ENCODE measurements at regions not wholly inside any gene's neighbourhood (a gene's known extent, or its start where the extent isn't known, plus 50 kb on each side); places are given as distances from the start of the nearest gene placed in this dataset.

GRCh38 chr6:14200047-14200446 is 82.5 kb downstream of the CD83 start:
- Mint-ChIP-seq H3K27ac (no peak overlapping the region), H3K36me3 (no peaks in the 10 kb centered on the region), H3K4me3 (no peak overlapping the region), H3K9me3 (peaks cover 16% of the 10 kb centered on the region), H3K27me3 (ENCODE audit: low read depth) (peaks cover 18% of the 10 kb centered on the region), H3K4me1 (no peaks in the 10 kb centered on the region)
- TF ChIP-seq CTCF (IDR thresholded peaks at IDR 0.05; ENCODE audit: unreplicated experiment) = no peak
- no peak for DNase-seq (ENCODE audit: low spot score in 2 of 2, unreplicated experiment in 2 of 2)

GRCh38 chr6:14202947-14203346 is 85.4 kb downstream of the CD83 start:
- no peaks in the 10 kb centered on the region for H3K36me3 Mint-ChIP-seq
- peaks cover 4% of the 10 kb centered on the region for H3K27me3 Mint-ChIP-seq (ENCODE audit: low read depth)
- H3K4me3 Mint-ChIP-seq = no peak overlapping the region
- H3K9me3 Mint-ChIP-seq = peaks cover 16% of the 10 kb centered on the region
- no peak overlapping the region for H3K27ac Mint-ChIP-seq
- no peaks in the 10 kb centered on the region for H3K4me1 Mint-ChIP-seq
- no peak for TF ChIP-seq CTCF (IDR thresholded peaks at IDR 0.05; ENCODE audit: unreplicated experiment)
- no peak for DNase-seq (ENCODE audit: low spot score in 2 of 2, unreplicated experiment in 2 of 2)

DNA sequence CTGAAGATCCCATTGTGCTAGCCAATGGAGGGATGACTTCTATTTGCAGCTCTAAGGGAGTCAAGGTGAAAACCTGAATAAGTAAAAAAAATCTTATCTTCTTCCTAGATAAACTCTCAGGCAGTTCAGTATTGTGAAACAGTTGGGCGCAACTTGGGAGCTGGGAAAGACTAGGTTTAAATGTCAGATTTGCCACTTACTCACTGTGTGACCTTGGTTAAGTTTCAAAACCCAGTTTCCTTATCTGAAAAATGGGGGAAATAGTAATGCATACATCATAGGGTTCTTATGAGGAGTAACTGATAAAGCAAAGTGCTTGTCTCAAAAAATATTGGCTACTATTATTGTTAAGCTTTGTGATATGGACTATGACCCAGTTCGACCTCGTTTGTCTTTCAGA is 88.8 kb downstream of the CD83 start:
- H3K9me3 Mint-ChIP-seq = no peaks in the 10 kb centered on the region
- H3K4me1 Mint-ChIP-seq = peaks cover 16% of the 10 kb centered on the region
- no peaks in the 10 kb centered on the region for H3K36me3 Mint-ChIP-seq
- H3K27me3 Mint-ChIP-seq (ENCODE audit: low read depth) = peaks cover 4% of the 10 kb centered on the region
- no peak for TF ChIP-seq CTCF (IDR thresholded peaks at IDR 0.05; ENCODE audit: unreplicated experiment)
- H3K4me3 Mint-ChIP-seq = no peak overlapping the region
- DNase-seq (ENCODE audit: low spot score in 2 of 2, unreplicated experiment in 2 of 2) = no peak
- no peak overlapping the region for H3K27ac Mint-ChIP-seq

DNA sequence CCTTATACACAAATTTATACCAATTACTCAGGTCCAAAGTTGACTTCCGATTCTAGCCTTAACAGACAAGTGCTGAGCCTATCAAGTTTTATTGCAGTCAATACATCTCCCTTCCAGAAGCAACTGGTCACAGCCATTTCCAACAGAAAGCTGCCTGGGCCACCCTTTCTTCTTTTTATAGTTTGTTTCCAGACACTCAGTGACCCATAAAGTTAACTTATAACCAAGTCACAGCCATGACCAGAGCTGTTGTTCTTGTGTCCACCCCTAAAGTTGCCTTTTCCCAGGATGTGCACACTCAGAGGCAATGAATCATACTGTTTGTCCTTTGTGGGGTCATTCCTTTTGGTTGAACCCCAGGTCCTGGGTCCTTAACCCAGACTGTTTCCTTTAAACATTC is 89.9 kb downstream of the CD83 start:
- no peak overlapping the region for H3K4me3 Mint-ChIP-seq
- no peak for DNase-seq (ENCODE audit: low spot score in 2 of 2, unreplicated experiment in 2 of 2)
- H3K27me3 Mint-ChIP-seq (ENCODE audit: low read depth) = peaks cover 4% of the 10 kb centered on the region
- H3K9me3 Mint-ChIP-seq = no peaks in the 10 kb centered on the region
- no peak overlapping the region for H3K27ac Mint-ChIP-seq
- TF ChIP-seq CTCF (IDR thresholded peaks at IDR 0.05; ENCODE audit: unreplicated experiment) = no peak
- no peaks in the 10 kb centered on the region for H3K36me3 Mint-ChIP-seq
- peaks cover 23% of the 10 kb centered on the region for H3K4me1 Mint-ChIP-seq

- H3K27me3 Mint-ChIP-seq (ENCODE audit: low read depth) = peaks cover 9% of the 10 kb centered on the region
- no peak for TF ChIP-seq CTCF (IDR thresholded peaks at IDR 0.05; ENCODE audit: unreplicated experiment)
Observed at GRCh38 chr6:14209000-14209399, 91.4 kb downstream of the CD83 start.

DNA sequence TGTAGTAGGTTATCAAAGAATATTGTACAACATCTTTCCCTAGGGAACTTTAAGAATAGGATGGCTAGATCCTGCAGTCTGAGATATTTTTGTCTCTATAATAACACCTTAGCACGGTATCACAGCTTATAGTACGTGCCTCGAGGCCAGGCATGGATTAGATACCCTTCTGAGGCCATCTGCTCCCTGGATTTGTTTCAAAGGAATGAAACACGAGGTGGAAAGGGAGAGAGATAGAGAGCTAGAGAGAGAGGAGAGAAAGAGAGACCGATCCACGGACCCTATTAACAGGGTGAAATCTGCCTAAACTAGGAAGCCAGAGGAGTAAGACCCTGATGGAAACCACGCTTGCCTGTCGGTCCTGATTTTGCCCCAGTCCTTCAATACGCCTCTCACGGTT is 92.5 kb downstream of the CD83 start:
- Mint-ChIP-seq H3K27ac (no peak overlapping the region), H3K36me3 (no peaks in the 10 kb centered on the region), H3K27me3 (ENCODE audit: low read depth) (peaks cover 12% of the 10 kb centered on the region), H3K4me1 (peaks cover 24% of the 10 kb centered on the region), H3K9me3 (no peaks in the 10 kb centered on the region), H3K4me3 (peak overlapping the region; percentile 69)
- DNase-seq (ENCODE audit: low spot score in 2 of 2, unreplicated experiment in 2 of 2) = no peak
- TF ChIP-seq CTCF (IDR thresholded peaks at IDR 0.05; ENCODE audit: unreplicated experiment) = no peak

More at GRCh38 chr6:14209000-14209399, 91.4 kb downstream of the CD83 start:
- Mint-ChIP-seq H3K36me3 (no peaks in the 10 kb centered on the region), H3K9me3 (no peaks in the 10 kb centered on the region), H3K4me3 (no peak overlapping the region), H3K27ac (no peak overlapping the region), H3K4me1 (peaks cover 23% of the 10 kb centered on the region)
- no peak for DNase-seq (ENCODE audit: low spot score in 2 of 2, unreplicated experiment in 2 of 2)
